Activated T-cell treated with anti-CD3 and anti-CD28 coated beads, Interleukin-2, amount 50 U/mL, for 72 hours (primary cell): ENCODE measurements at regions not wholly inside any gene's neighbourhood (a gene's known extent, or its start where the extent isn't known, plus 50 kb on each side); places are given as distances from the start of the nearest gene placed in this dataset.
"Not testable (repeated sequence)": the region's sequence is repeated elsewhere in the genome, so short reads cannot be mapped to it uniquely, and the experiment has no call there.

Experiments used
- ATAC-seq, 2 donors: fragments of 150-1000 bp; cut with Tn5 transposase; replicated peaks in 1 of 2; 2 replicates each; pipeline ENCODE4 v1.10.0; 2021; ENCODE audit warnings: moderate library complexity in 2 of 2, mild to moderate bottlenecking in 1 of 2
- DNase-seq, 2 donors: peaks; one replicate each; pipeline ENCODE4 v3.0.0; 2021 to 2022; ENCODE audit warnings: mixed read lengths in 1 of 2
- H3K27ac Mint-ChIP-seq: one replicate; pipeline ENCODE4 v1.8.0; 2022; ENCODE audit warnings: mild to moderate bottlenecking, moderate library complexity, mixed read lengths
- H3K27me3 Mint-ChIP-seq: one replicate; pipeline ENCODE4 v1.8.0; 2022; ENCODE audit warnings: low read depth, mixed read lengths
- H3K36me3 Mint-ChIP-seq, 2 donors: one replicate each; pipeline ENCODE4 v1.8.0; 2022; ENCODE audit warnings: mixed read lengths in 2 of 2, mild to moderate bottlenecking in 1 of 2; ENCODE audit not compliant: insufficient read depth in 2 of 2
- H3K4me1 Mint-ChIP-seq: one replicate; pipeline ENCODE4 v1.8.0; 2022; ENCODE audit warnings: low read depth, mixed read lengths
- H3K4me3 Mint-ChIP-seq, 2 donors: one replicate each; pipeline ENCODE4 v1.8.0; 2022; ENCODE audit warnings: mild to moderate bottlenecking in 2 of 2, mixed read lengths in 2 of 2, moderate library complexity in 2 of 2
- H3K9me3 Mint-ChIP-seq, 2 donors: one replicate each; pipeline ENCODE4 v1.8.0; 2022; ENCODE audit warnings: mixed read lengths in 2 of 2

- Mint-ChIP-seq H3K4me3 (no peak overlapping the region), H3K4me1 (no peaks in the 10 kb centered on the region), H3K9me3 (no peaks in the 10 kb centered on the region), H3K36me3 (no peaks in the 10 kb centered on the region), H3K27me3 (peaks cover 12% of the 10 kb centered on the region), H3K27ac (no peak overlapping the region)
- ATAC-seq (no peak), DNase-seq (no peak)
These were observed 523.9 kb upstream of the NRP1 start for GRCh38 chr10:33858326-33858725.

DNA sequence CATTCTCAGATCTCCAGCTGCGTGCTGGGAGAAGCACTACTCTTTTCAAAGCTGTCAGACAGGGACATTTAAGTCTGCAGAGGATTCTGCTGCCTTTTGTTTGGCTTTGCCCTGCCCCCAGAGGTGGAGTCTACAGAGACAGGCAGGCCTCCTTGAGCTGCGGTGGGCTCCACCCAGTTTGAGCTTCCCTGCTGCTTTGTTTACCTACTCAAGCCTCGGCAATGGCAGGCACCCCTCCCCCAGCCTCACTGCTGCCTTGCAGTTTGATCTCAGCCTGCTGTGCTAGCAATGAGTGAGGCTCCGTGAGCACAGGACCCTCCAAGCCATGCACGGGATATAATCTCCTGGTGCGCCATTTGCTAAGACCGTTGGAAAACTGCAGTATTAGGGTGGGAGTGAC lies 518.8 kb upstream of the NRP1 start:
- H3K9me3 Mint-ChIP-seq, H3K4me3 Mint-ChIP-seq, H3K27me3 Mint-ChIP-seq, H3K27ac Mint-ChIP-seq, H3K36me3 Mint-ChIP-seq, DNase-seq, H3K4me1 Mint-ChIP-seq, ATAC-seq: not testable (repeated sequence)

DNA sequence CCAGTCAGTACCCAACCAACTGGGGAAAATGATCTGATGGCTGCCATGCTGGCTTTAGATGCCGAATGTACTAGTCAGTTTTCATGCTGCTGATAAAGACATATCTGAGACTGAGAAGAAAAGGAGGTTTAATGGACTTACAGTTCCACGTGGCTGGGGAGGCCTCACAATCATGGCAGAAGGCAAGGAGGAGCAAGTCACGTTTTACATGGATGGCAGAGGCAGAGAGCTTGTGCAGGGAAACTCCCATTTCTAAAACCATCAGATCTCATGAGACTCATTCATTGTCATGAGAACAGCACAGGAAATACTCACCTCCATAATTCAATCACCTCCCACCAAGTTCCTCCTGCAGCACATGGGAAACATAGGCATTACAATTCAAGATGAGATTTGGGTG lies 508.9 kb upstream of the NRP1 start:
- Mint-ChIP-seq H3K27ac (no peak overlapping the region), H3K4me1 (no peaks in the 10 kb centered on the region), H3K36me3 (peaks cover 0 to 4% of the 10 kb centered on the region in 2 donors), H3K9me3 (peaks cover 11 to 12% of the 10 kb centered on the region in 2 donors), H3K27me3 (no peaks in the 10 kb centered on the region), H3K4me3 (no peak overlapping the region)
- ATAC-seq (no peak), DNase-seq (no peak)

DNA sequence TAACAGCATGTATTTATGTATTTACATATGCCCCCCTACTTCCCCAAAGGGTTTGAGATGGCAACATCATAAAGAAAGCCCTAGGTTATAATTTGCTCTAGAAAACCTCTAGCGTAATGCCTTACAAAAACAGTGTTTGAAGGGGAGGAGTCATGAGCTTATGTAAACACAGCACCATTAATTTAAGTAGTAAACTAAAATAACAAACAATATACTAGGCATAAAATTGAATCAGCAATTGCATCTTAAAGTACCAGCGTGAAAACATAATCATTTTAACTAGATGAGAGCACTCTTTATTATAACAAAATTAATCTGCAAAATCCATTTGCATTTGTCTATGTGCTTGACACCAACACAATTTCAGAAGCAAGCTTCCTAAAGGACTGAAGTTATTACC lies 507.2 kb upstream of the NRP1 start:
- Mint-ChIP-seq H3K36me3 (peaks cover 0 to 4% of the 10 kb centered on the region in 2 donors), H3K4me3 (no peak overlapping the region), H3K4me1 (no peaks in the 10 kb centered on the region), H3K9me3 (peaks cover 8 to 12% of the 10 kb centered on the region in 2 donors), H3K27me3 (no peaks in the 10 kb centered on the region), H3K27ac (no peak overlapping the region)
- ATAC-seq, result no peak
- DNase-seq, result no peak

DNA sequence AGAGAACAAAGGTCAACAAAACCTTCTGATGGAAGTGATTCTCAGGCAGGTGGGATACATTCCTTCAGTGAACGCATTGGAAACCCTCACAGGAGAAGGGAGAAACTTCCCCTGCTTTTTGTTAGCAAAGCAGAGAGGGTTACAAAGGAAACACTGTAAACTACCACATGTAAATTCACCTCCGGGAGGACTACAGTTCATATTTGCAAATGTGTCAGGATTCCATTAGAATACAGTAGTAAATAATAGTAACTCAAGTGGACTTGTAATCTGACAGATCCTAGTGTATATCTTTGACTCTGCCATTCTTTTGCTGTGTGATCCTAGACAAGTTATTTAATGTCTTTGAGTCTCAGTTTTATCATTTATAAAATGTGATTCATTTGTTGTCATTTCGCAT lies 504.3 kb upstream of the NRP1 start:
- Mint-ChIP-seq H3K4me1 (no peaks in the 10 kb centered on the region), H3K36me3 (peaks cover 0 to 2% of the 10 kb centered on the region in 2 donors), H3K27ac (no peak overlapping the region), H3K4me3 (no peak overlapping the region), H3K9me3 (peaks cover 3 to 8% of the 10 kb centered on the region in 2 donors), H3K27me3 (no peaks in the 10 kb centered on the region)
- DNase-seq (no peak), ATAC-seq (no peak)

DNA sequence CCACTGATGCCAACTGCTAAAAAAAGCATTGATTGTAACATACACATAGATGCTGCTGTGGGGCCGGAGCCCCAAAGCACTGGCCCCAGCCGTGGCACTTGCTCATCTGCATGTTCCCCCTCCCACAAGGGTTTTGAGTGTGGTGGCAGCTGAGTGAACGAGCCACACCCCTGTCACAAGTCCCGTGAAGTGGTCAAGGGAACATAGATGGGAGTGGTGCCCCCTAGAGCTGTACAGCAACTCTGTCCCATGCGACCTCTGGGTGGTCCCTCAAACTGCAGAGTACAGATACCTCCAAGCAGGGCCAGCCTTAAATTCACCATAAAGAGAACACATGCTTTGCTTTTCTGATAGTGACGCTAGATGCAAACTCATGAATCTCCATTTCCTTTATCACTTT lies 503.3 kb upstream of the NRP1 start:
- ATAC-seq (no peak), DNase-seq (no peak)
- no peak overlapping the region for H3K4me3 Mint-ChIP-seq
- H3K36me3 Mint-ChIP-seq, result no peaks in the 10 kb centered on the region
- H3K27me3 Mint-ChIP-seq, result no peaks in the 10 kb centered on the region
- H3K9me3 Mint-ChIP-seq, result no peaks in the 10 kb centered on the region
- H3K4me1 Mint-ChIP-seq, result no peaks in the 10 kb centered on the region
- H3K27ac Mint-ChIP-seq, result no peak overlapping the region

GRCh38 chr10:33835556-33835955 lies 501.1 kb upstream of the NRP1 start:
- Mint-ChIP-seq H3K27me3 (no peaks in the 10 kb centered on the region), H3K9me3 (no peaks in the 10 kb centered on the region), H3K4me1 (no peaks in the 10 kb centered on the region), H3K36me3 (no peaks in the 10 kb centered on the region), H3K4me3 (no peak overlapping the region), H3K27ac (no peak overlapping the region)
- ATAC-seq (no peak), DNase-seq (no peak)

- Mint-ChIP-seq H3K4me3 (no peak overlapping the region), H3K4me1 (no peaks in the 10 kb centered on the region), H3K9me3 (peaks cover 3 to 5% of the 10 kb centered on the region in 2 donors), H3K27ac (no peak overlapping the region), H3K27me3 (no peaks in the 10 kb centered on the region), H3K36me3 (no peaks in the 10 kb centered on the region)
- DNase-seq (no peak), ATAC-seq (no peak)
These were observed 499.1 kb upstream of the NRP1 start for GRCh38 chr10:33833566-33833965.

GRCh38 chr10:33832124-33832787 lies 497.8 kb upstream of the NRP1 start:
- H3K4me3 Mint-ChIP-seq, result no peak overlapping the region

DNA sequence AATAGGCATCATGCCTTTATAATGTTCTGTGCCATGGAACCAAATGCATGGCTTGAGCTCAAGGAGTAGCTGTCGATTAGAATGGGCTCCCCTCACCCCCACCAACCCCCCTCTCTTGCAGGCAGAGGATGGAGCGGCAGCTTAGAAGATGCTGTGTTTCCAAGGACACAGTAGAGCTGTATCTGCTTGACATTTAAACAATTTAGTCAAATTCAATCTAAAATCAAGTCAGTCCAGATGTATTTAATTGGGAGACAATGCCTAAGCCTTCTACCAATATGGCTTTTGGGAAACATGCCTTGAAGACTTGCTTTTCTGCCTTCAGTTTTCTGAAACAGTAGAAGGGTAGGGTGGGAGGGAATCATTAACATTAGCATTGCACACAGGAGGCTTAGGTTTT lies 497.1 kb upstream of the NRP1 start:
- ATAC-seq (no peak), DNase-seq (no peak)
- H3K36me3 Mint-ChIP-seq, result peaks cover 0 to 2% of the 10 kb centered on the region in 2 donors
- peaks cover 3 to 5% of the 10 kb centered on the region in 2 donors for H3K9me3 Mint-ChIP-seq
- H3K4me1 Mint-ChIP-seq, result no peaks in the 10 kb centered on the region
- no peak overlapping the region for H3K27ac Mint-ChIP-seq
- H3K4me3 Mint-ChIP-seq, result no peak overlapping the region
- peaks cover 7% of the 10 kb centered on the region for H3K27me3 Mint-ChIP-seq

More at GRCh38 chr10:33832124-33832787, 497.8 kb upstream of the NRP1 start:
- no peak overlapping the region for H3K27ac Mint-ChIP-seq
- DNase-seq (no peak), ATAC-seq (no peak)
- H3K4me1 Mint-ChIP-seq, result no peaks in the 10 kb centered on the region
- H3K27me3 Mint-ChIP-seq, result peaks cover 4% of the 10 kb centered on the region
- peaks cover 0 to under 1% of the 10 kb centered on the region in 2 donors for H3K36me3 Mint-ChIP-seq
- H3K9me3 Mint-ChIP-seq, result peaks cover 3 to 5% of the 10 kb centered on the region in 2 donors

- H3K27me3 Mint-ChIP-seq, DNase-seq, H3K9me3 Mint-ChIP-seq, H3K27ac Mint-ChIP-seq, H3K4me1 Mint-ChIP-seq, ATAC-seq, H3K4me3 Mint-ChIP-seq, H3K36me3 Mint-ChIP-seq: not testable (repeated sequence)
These were observed 495.4 kb upstream of the NRP1 start for GRCh38 chr10:33829899-33830298.

DNA sequence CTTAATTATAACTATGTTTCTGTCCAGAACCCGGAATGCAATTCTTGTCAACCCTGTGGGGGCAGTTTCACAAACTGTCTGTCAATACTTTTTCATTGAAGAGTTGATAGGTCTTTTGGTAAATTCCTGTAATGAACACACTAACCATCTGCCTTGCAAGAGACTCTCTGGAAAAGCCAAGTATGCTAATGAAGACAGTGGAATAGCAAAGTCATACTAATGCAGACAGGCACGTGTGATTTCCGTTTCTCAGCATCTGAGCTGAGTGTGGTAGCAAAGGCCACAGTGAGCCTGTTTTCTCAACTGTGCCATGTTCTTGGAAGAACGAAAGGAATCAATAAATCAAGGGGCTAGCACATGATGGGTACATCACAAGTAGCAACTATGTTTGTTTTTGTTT lies 494.1 kb upstream of the NRP1 start:
- H3K27ac Mint-ChIP-seq, result no peak overlapping the region
- H3K4me3 Mint-ChIP-seq, result no peak overlapping the region
- peaks cover 3 to 5% of the 10 kb centered on the region in 2 donors for H3K9me3 Mint-ChIP-seq
- ATAC-seq (no peak), DNase-seq (no peak)
- no peaks in the 10 kb centered on the region for H3K4me1 Mint-ChIP-seq
- peaks cover 0 to 2% of the 10 kb centered on the region in 2 donors for H3K36me3 Mint-ChIP-seq
- peaks cover 13% of the 10 kb centered on the region for H3K27me3 Mint-ChIP-seq

- no peak overlapping the region for H3K27ac Mint-ChIP-seq
- H3K27me3 Mint-ChIP-seq, result peaks cover 14% of the 10 kb centered on the region
- ATAC-seq (no peak), DNase-seq (no peak)
- H3K4me1 Mint-ChIP-seq, result no peaks in the 10 kb centered on the region
- peaks cover 0 to 2% of the 10 kb centered on the region in 2 donors for H3K36me3 Mint-ChIP-seq
- H3K4me3 Mint-ChIP-seq, result no peak overlapping the region
- H3K9me3 Mint-ChIP-seq, result peaks cover 3 to 5% of the 10 kb centered on the region in 2 donors
These were observed 491.7 kb upstream of the NRP1 start for GRCh38 chr10:33826186-33826585.

GRCh38 chr10:33822774-33823173 lies 488.3 kb upstream of the NRP1 start:
- no peak overlapping the region for H3K4me3 Mint-ChIP-seq
- peaks cover 14% of the 10 kb centered on the region for H3K27me3 Mint-ChIP-seq
- H3K4me1 Mint-ChIP-seq, result no peaks in the 10 kb centered on the region
- ATAC-seq, result no peak
- peaks cover 0 to 2% of the 10 kb centered on the region in 2 donors for H3K36me3 Mint-ChIP-seq
- DNase-seq, result no peak
- no peak overlapping the region for H3K27ac Mint-ChIP-seq
- no peaks in the 10 kb centered on the region for H3K9me3 Mint-ChIP-seq
